IPS DF 6.9 (cell line): ENCODE measurements at regions not wholly inside any gene's neighbourhood (a gene's known extent, or its start where the extent isn't known, plus 50 kb on each side); places are given as distances from the start of the nearest gene placed in this dataset.

Experiments
- DNase-seq: peaks from one replicate; pipeline ENCODE4 v3.0.0-alpha.2; 2013; ENCODE audit warnings: low read depth, low spot score
- H3K27ac ChIP-seq: one replicate; pipeline ENCODE4 v1.5.1; 2013; ENCODE audit warnings: low read length, control low read depth
- H3K27me3 ChIP-seq: 2 replicates; pipeline ENCODE4 v1.6.1; 2013; ENCODE audit warnings: mild to moderate bottlenecking, low read length; ENCODE audit not compliant: control insufficient read depth, insufficient read depth
- H3K36me3 ChIP-seq: 2 replicates; pipeline ENCODE4 v1.6.1; 2013; ENCODE audit warnings: low read length; ENCODE audit not compliant: control insufficient read depth, insufficient read depth
- H3K4me1 ChIP-seq: 2 replicates; pipeline ENCODE4 v1.6.1; 2013; ENCODE audit warnings: low read length; ENCODE audit not compliant: control insufficient read depth, insufficient read depth
- H3K4me3 ChIP-seq: 2 replicates; pipeline ENCODE4 v1.5.1; 2013; ENCODE audit warnings: mild to moderate bottlenecking, low read length
- H3K9me3 ChIP-seq: 2 replicates; pipeline ENCODE4 v1.6.1; 2013; ENCODE audit warnings: low read length, inconsistent platforms; ENCODE audit not compliant: control insufficient read depth, insufficient read depth
- WGBS: extraction: QIAGEN DNeasy Blood & Tissue Kit; methylation state at CpG from one replicate; pipeline ENCODE4 v1.1.7; 2013; ENCODE audit warnings: mixed read lengths, missing lambda C conversion rate; ENCODE audit not compliant: insufficient read length, insufficient coverage; 5-methylcytosine and 5-hydroxymethylcytosine counted together

DNA sequence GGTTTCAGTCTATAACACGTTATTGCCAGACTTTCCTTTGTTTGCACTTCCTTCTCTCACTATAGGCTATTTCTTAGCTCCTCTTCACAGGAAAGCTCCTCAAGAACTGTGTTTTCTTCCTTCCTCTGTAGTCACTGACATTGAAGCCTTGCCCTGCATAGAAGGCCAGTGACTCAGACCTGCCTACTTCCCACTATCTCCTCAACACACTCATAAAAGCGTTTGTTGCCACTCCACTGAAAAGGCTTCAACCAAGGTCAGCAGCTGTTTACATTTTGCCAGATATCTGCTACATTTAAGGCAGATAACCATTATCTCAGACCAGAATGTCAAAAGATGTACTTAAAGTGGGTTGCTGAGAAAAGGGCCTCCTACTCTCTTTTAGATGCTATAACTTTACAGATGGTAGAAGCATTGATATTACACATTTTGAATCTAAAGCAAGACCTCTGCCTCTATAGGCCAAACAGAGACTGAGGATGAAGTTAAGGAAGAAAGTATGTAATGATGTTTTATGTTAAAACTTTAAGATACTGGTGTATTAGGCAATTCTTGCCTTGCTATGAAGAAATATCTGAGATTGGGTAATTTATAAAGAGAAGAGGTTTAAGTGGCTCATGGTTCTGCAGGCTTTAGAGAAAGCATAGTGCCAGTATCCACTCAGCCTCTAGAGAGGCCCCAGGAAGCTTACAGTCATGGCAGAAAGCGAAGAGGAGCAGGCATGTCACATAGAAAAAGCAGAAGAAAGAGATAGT is 233.3 kb upstream of the FLRT2 start:
- H3K4me1 ChIP-seq: no peaks in the 10 kb centered on the region
- H3K9me3 ChIP-seq: no peaks in the 10 kb centered on the region
- WGBS: no CpG with 5 or more reads among the region's 3 CpGs
- DNase-seq: no peak
- no peaks in the 10 kb centered on the region for H3K27me3 ChIP-seq
- H3K36me3 ChIP-seq: no peaks in the 10 kb centered on the region
- no peak overlapping the region for H3K4me3 ChIP-seq
- H3K27ac ChIP-seq: no peak overlapping the region

DNA sequence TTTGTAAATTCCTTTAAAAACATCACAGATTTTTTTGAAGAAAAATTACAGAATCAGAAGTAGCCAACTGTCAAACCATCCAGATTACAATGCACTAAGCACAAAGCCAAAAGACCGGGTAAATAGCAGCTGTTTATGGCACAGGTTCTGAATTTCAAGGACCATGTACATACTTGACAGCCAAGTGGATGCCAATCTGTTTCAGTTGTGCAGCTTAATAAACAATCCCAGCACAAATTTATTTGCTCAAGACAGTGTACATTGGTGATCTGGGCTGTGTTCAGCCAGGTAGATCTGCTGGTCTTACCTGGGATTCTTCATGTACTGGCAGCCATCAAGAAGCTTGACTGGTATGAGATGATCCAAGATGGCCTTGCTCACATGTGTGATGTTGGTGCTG is 229.8 kb upstream of the FLRT2 start:
- no peak overlapping the region for H3K4me3 ChIP-seq
- H3K27me3 ChIP-seq: no peaks in the 10 kb centered on the region
- no peak overlapping the region for H3K27ac ChIP-seq
- no peaks in the 10 kb centered on the region for H3K36me3 ChIP-seq
- no CpG with 5 or more reads among the region's 1 CpG for WGBS
- no peaks in the 10 kb centered on the region for H3K9me3 ChIP-seq
- H3K4me1 ChIP-seq: no peaks in the 10 kb centered on the region
- DNase-seq: no peak

DNA sequence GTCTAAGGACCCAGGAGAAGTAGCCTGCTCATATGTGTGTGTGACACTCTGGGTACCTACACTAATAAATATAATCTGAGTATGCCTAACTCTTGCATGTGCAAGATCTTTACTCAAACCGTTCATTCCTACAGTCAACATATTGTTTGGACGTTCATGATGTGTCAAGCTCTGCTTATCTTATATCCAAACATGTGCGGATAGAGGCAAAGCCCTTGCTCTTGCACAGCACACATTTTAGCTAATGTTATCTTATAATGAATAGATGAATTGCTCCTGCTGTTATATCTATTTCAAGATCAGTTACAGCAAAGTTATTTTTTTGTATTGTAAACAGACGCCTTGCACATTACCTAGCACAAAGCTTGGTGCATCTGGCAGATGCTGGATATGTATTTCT is 228.4 kb upstream of the FLRT2 start:
- Histone ChIP-seq H3K4me1 (no peaks in the 10 kb centered on the region), H3K4me3 (no peak overlapping the region), H3K27me3 (no peaks in the 10 kb centered on the region), H3K36me3 (no peaks in the 10 kb centered on the region), H3K27ac (no peak overlapping the region), H3K9me3 (no peaks in the 10 kb centered on the region)
- DNase-seq: no peak
- no CpG with 5 or more reads among the region's 4 CpGs for WGBS

DNA sequence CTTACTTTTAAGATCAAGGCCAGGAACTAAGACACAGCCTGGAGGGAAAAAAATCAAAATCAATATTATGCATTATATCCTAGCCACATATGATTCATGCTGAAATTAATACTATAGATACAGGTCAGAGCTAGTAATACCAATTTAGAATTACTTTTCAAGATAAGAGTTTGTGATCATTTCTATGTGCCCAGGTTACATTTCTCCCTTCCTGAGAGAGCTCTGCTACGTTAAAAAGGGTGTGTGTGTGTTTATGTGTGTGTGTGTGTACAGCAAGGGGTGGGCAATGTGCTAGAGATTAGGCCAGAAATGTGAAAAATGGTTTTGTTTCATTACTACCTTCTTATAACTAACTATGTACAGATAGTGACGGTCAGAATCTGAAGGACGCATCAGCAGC is 223.9 kb upstream of the FLRT2 start:
- no peaks in the 10 kb centered on the region for H3K9me3 ChIP-seq
- WGBS: no CpG with 5 or more reads among the region's 3 CpGs
- no peak overlapping the region for H3K27ac ChIP-seq
- no peak overlapping the region for H3K4me3 ChIP-seq
- no peaks in the 10 kb centered on the region for H3K27me3 ChIP-seq
- no peaks in the 10 kb centered on the region for H3K36me3 ChIP-seq
- DNase-seq: no peak
- H3K4me1 ChIP-seq: no peaks in the 10 kb centered on the region

DNA sequence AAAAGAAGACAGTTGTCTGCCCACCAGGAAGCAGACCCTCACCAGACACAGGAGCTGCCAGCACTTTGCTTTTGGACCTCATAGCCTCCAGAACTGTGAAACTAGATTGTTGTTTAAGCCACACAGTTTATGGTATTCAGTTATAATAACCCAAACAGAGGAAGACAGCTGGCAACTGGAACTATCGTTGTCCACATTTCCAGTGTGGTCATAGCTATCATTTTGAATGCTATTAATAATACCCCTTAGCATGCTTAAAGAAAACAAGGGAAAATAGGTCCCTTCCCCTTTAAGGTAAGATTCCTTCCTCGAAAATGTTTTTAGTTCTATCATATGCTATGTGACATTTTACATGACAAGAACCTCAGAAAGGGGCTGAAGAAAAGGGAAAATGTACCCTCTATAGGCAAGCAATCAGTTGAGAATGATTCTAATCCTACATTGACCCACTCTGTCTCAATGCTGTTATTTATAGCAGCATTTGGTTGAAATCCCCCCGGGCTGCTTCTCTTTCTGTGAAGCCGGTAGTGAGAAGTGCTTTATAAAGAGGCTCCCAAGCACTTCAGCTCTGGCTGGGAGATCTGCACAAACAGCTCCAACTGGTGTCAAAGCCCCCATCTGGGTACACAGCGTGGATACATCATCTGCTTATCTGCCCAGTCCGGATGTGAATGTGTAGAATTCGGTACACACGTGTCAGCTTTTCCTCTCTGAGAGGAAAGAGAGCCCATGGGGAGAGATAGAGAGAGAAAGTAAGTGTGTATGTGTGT is 221.2 kb upstream of the FLRT2 start:
- no peak for DNase-seq
- no CpG with 5 or more reads among the region's 8 CpGs for WGBS

DNA sequence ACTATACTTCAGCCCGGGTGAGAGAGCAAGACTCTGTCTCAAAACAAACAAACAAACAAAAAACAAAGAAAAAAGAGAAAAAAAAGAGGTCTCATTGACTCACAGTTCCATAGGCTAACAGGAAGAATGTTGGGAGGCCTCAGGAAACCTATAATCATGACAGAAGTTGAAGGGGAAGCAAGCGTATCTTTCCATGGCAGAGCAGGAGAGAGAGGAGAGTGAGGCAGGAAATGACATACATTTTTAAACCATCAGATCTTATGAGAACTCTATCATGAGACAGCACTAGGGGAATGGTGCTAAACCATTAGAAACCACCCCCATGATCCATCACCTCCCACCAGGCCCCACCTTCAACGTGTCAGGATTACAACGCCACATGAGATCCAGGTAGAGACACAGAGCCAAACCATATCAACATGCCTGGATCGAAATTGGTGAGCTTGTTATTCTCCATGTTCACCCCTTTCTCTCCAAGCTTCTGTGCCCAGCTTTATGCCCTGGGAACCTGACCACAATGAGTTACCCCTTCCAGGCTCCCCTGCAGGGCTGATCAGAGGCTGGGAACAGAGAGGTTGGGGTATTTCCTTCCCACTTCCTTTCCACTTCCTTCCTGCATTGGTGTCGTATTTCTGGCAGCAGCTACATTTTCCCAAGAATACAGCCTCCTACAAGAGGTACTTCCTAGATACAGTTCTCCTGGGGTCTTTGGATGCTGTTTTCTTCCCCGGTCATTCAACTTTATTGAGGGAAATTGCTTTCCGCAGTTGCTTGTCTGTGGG is 219.3 kb upstream of the FLRT2 start:
- no peaks in the 10 kb centered on the region; the same call in 1 of the 2 replicates for H3K4me1 ChIP-seq

More for the DNA sequence above, 221.2 kb upstream of the FLRT2 start:
- Histone ChIP-seq H3K27ac (no peak overlapping the region), H3K36me3 (no peaks in the 10 kb centered on the region), H3K4me1 (no peaks in the 10 kb centered on the region), H3K4me3 (no peak overlapping the region), H3K27me3 (no peaks in the 10 kb centered on the region), H3K9me3 (no peaks in the 10 kb centered on the region)

DNA sequence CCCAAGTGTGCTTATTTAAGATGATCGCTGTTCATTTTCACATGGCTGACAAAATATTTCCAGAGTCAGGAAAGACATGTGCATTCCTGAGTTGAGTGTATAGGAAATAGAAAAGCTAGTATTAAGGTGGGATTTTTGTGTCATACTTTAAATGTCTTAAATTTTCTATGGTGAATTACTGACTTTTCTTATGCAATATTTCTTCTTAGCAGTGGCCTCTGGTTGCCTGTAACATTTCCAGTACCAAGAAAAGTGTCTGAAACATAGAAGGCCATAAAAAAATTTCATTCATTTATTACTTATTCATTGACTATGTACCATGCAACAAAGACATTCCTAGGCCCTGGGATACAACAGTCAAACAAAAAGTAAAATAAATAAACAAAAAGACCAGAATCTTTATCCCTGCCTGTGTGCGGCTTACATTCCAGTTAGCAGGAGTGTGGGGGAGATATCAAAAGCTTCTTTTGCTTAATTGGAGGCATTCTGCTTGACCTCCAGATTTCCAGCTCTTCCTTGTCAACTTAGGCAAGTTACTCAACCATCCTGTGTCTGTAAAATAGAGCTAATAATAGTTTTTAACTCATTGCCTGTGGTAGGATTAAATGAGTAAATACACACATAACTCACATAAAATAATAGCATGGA is 216.3 kb upstream of the FLRT2 start:
- Histone ChIP-seq H3K4me1 (no peaks in the 10 kb centered on the region; the same call in 1 of the 2 replicates), H3K9me3 (no peaks in the 10 kb centered on the region), H3K36me3 (no peaks in the 10 kb centered on the region), H3K27me3 (no peaks in the 10 kb centered on the region), H3K4me3 (no peak overlapping the region), H3K27ac (no peak overlapping the region)
- no CpG with 5 or more reads among the region's 2 CpGs for WGBS
- DNase-seq: no peak

More for the DNA sequence above, 219.3 kb upstream of the FLRT2 start:
- H3K4me3 ChIP-seq: no peak overlapping the region
- H3K27me3 ChIP-seq: no peaks in the 10 kb centered on the region
- no peaks in the 10 kb centered on the region for H3K36me3 ChIP-seq
- no peak overlapping the region for H3K27ac ChIP-seq
- WGBS: no CpG with 5 or more reads among the region's 8 CpGs
- H3K9me3 ChIP-seq: no peaks in the 10 kb centered on the region
- no peak for DNase-seq

DNA sequence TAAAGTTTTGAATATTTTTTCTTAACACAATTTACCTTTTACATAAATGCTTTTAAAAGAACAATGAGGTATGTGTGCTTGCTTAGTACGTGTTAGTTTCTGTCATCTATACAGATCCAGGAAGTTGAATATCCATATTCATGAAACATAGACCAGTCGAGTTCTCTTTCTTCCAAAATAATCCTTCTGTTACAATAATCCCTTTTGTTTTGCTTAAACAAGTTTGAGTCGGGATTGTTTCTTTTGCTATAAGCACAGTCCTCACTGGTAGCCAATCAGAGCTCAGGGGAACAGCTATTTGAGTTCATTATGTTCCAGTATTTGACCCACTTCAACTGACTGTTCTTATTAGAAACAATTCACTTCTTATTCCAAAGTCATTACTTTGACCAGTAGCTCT is 214.7 kb upstream of the FLRT2 start:
- no CpG with 5 or more reads among the region's 3 CpGs for WGBS
- Histone ChIP-seq H3K4me1 (no peaks in the 10 kb centered on the region; the same call in 1 of the 2 replicates), H3K27me3 (no peaks in the 10 kb centered on the region), H3K9me3 (no peaks in the 10 kb centered on the region), H3K4me3 (no peak overlapping the region), H3K36me3 (no peaks in the 10 kb centered on the region), H3K27ac (no peak overlapping the region)
- no peak for DNase-seq

DNA sequence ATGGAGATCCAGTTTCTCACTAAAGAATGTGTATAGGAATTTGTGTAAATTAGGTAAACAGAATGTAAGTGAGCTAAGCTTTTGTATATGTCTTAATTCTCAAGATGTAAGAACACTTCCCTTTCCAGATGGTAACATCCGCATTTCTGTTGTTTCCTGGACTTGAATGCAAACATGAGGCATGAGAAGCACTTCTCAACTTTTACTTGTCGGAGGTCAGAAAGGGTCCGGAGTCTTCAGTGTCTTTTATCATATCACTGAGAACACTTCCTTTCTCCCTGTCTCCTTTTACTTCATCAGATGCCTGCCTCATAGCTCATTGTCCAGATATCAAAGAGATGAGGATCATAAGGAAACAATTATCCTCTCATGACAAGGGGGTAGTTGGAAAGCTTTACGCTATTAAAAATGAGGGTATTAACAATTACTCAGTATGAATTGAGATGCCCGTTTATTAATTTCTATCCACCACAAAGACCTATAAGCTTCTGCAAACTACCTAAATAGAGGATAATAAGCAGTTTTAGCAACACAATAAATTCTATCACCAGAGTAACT is 214.1 kb upstream of the FLRT2 start:
- Histone ChIP-seq H3K4me1 (no peaks in the 10 kb centered on the region; the same call in 1 of the 2 replicates), H3K27ac (no peak overlapping the region), H3K4me3 (no peak overlapping the region), H3K9me3 (no peaks in the 10 kb centered on the region), H3K27me3 (no peaks in the 10 kb centered on the region), H3K36me3 (no peaks in the 10 kb centered on the region)
- DNase-seq: no peak
- no CpG with 5 or more reads among the region's 5 CpGs for WGBS
